PC-3 (cell line): ENCODE measurements at regions not wholly inside any gene's neighbourhood (a gene's known extent, or its start where the extent isn't known, plus 50 kb on each side); places are given as distances from the start of the nearest gene placed in this dataset.
A peak's percentile ranks its signal among the peaks of the same experiment; 100 is the strongest.

Experiments
- ATAC-seq: fragments of 200-7000 bp; cut with Tn5 transposase; 2 replicates; pipeline ENCODE4 v1.9.1; 2020; ENCODE audit warnings: mild to moderate bottlenecking, moderate library complexity
- BruUV-seq: library from RNA; stranded (reverse); fragments of 400-500 nt; replicated peaks from 2 replicates; lab custom pipeline; 2021; lab: Mats Ljungman, UMichigan
- CTCF ChIA-PET: fragments of 300-600 bp; sonication (Branson Sonifier 250); formaldehyde crosslinking; loops from one replicate; lab custom pipeline; 2022; ENCODE audit warnings: antibody characterized with exemption; lab: Charles Lee
- POLR2A ChIA-PET: fragments of 300-600 bp; sonication (Branson Sonifier 250); formaldehyde crosslinking; loops from one replicate; lab custom pipeline; 2022; ENCODE audit warnings: antibody characterized with exemption; ENCODE audit not compliant: unreplicated experiment; lab: Charles Lee
- DNase-seq: peaks from one replicate; pipeline ENCODE4 v3.0.0-alpha.2; 2015
- H2AFZ ChIP-seq: fragments of 300-600 bp; sonication (generic); 2 replicates; pipeline ENCODE4 v1.6.0; 2016; ENCODE audit warnings: antibody characterized with exemption, low read length
- H3F3A ChIP-seq: fragments of 300-600 bp; sonication (generic); one replicate; pipeline ENCODE4 v1.6.0; 2017; ENCODE audit warnings: antibody characterized with exemption, low read length, control low read depth, mild to moderate bottlenecking; ENCODE audit not compliant: unreplicated experiment
- H3K27ac ChIP-seq: fragments of 300-600 bp; sonication (generic); 2 replicates; pipeline ENCODE4 v1.5.1; 2016; ENCODE audit warnings: mild to moderate bottlenecking, low read length
- H3K27me3 ChIP-seq: fragments of 300-600 bp; sonication (generic); 2 replicates; pipeline ENCODE4 v1.6.1; 2016; ENCODE audit warnings: low read length, mixed read lengths
- H3K36me3 ChIP-seq: fragments of 300-600 bp; sonication (generic); 2 replicates; pipeline ENCODE4 v1.6.1; 2016; ENCODE audit warnings: low read depth, mixed run types, low read length, mixed read lengths
- H3K4me1 ChIP-seq: fragments of 300-600 bp; sonication (generic); 2 replicates; pipeline ENCODE4 v1.5.1; 2016; ENCODE audit warnings: low read length; ENCODE audit not compliant: insufficient read depth
- H3K4me2 ChIP-seq: fragments of 300-600 bp; sonication (generic); 2 replicates; pipeline ENCODE4 v1.6.0; 2016; ENCODE audit warnings: low read length
- H3K4me3 ChIP-seq: fragments of 300-600 bp; sonication (generic); 2 replicates; pipeline ENCODE4 v1.5.1; 2016; ENCODE audit warnings: mild to moderate bottlenecking, low read length, mixed read lengths
- H3K79me2 ChIP-seq: fragments of 300-600 bp; sonication (generic); 2 replicates; pipeline ENCODE4 v1.6.1; 2017; ENCODE audit warnings: low read length, mixed read lengths
- H3K9ac ChIP-seq: fragments of 300-600 bp; sonication (generic); 2 replicates; pipeline ENCODE4 v1.6.0; 2016; ENCODE audit warnings: mild to moderate bottlenecking, low read length
- H3K9me2 ChIP-seq: fragments of 300-600 bp; sonication (generic); replicated peaks from 2 replicates; pipeline ENCODE4 v1.6.1; 2016; ENCODE audit warnings: mixed run types, low read length, mixed read lengths
- H3K9me3 ChIP-seq: fragments of 300-600 bp; sonication (generic); 2 replicates; pipeline ENCODE4 v1.6.1; 2016; ENCODE audit warnings: low read length, mixed read lengths
- H4K20me1 ChIP-seq: fragments of 300-600 bp; sonication (generic); 2 replicates; pipeline ENCODE4 v1.6.1; 2016; ENCODE audit warnings: low read length, mixed read lengths
- CTCF ChIP-seq: fragments of 300-600 bp; sonication (generic); conservative IDR thresholded peaks from 2 replicates; pipeline ENCODE4 v1.5.1; 2017; ENCODE audit warnings: antibody characterized with exemption, low read depth, mild to moderate bottlenecking, low read length
- EZH2 ChIP-seq: fragments of 300-600 bp; sonication (generic); IDR thresholded peaks from one replicate; pipeline ENCODE4 v1.6.1; 2017; ENCODE audit warnings: antibody characterized with exemption, mild to moderate bottlenecking, low read length; ENCODE audit not compliant: unreplicated experiment
- EZH2phosphoT487 ChIP-seq: fragments of 300-600 bp; sonication (generic); IDR thresholded peaks from 2 replicates; pipeline ENCODE4 v1.6.1; 2018; ENCODE audit warnings: mild to moderate bottlenecking, antibody characterized with exemption, low read length, borderline replicate concordance
- intact Hi-C: fragments of 100-400 bp; cut with micrococcal nuclease; formaldehyde crosslinking; loops from 2 replicates; pipeline ENCODE4 v1.9.0; 2023

GRCh38 chr6:157764178-157765068, 58.6 kb upstream of the SNX9 start:
- no peaks in the 10 kb centered on the region for H3K36me3 ChIP-seq
- TF ChIP-seq EZH2 (no peak), CTCF (no peak), EZH2phosphoT487 (no peak)
- peak; percentile 73 for ATAC-seq
- ChIA-PET POLR2A (interaction anchor here (0.6 kb wide), 1 partner anchor 44 kb away, joined by 4 read pairs; no protein-coding TSS in a partner anchor), CTCF (interaction anchor here (0.6 kb wide), 1 partner anchor 369 kb away, joined by 3 read pairs; no protein-coding TSS in a partner anchor)
- H3K9ac ChIP-seq, result peak overlapping the region; percentile 65
- H3K4me1 ChIP-seq, result peaks cover 61% of the 10 kb centered on the region
- H3F3A ChIP-seq, result peaks cover 11% of the 10 kb centered on the region
- H3K79me2 ChIP-seq, result no peaks in the 10 kb centered on the region
- no peaks in the 10 kb centered on the region for H3K9me2 ChIP-seq
- H4K20me1 ChIP-seq, result no peaks in the 10 kb centered on the region
- H3K27me3 ChIP-seq, result no peaks in the 10 kb centered on the region
- peak; percentile 95 for DNase-seq
- intact Hi-C loops, result loop anchor here (10.0 kb wide), 1 partner anchor 100 kb away; no protein-coding TSS in a partner anchor
- no peak overlapping the region for H2AFZ ChIP-seq
- peak overlapping the region; percentile 88 for H3K27ac ChIP-seq
- no peaks in the 10 kb centered on the region for H3K9me3 ChIP-seq
- H3K4me2 ChIP-seq, result peak overlapping the region; percentile 76
- peak overlapping the region; percentile 50; the same call in 1 of the 2 replicates for H3K4me3 ChIP-seq
- no TSS peak for BruUV-seq

- no peak overlapping the region for H3K9ac ChIP-seq
- no peaks in the 10 kb centered on the region for H3K9me2 ChIP-seq
- ATAC-seq (no peak), DNase-seq (no peak)
- ChIA-PET CTCF (no interaction called here), POLR2A (no interaction called here)
- TF ChIP-seq EZH2phosphoT487, result no peak
- TF ChIP-seq EZH2, result no peak
- no peak for TF ChIP-seq CTCF
- no peaks in the 10 kb centered on the region for H3K27me3 ChIP-seq
- H4K20me1 ChIP-seq, result no peaks in the 10 kb centered on the region
- no peak overlapping the region for H3K4me3 ChIP-seq
- no peaks in the 10 kb centered on the region for H3K79me2 ChIP-seq
- no TSS peak for BruUV-seq
- H3K36me3 ChIP-seq, result no peaks in the 10 kb centered on the region
- intact Hi-C loops, result loop anchor here (10.0 kb wide), 1 partner anchor 102 kb away; no protein-coding TSS in a partner anchor
- no peak overlapping the region for H3K4me2 ChIP-seq
- H3K9me3 ChIP-seq, result no peaks in the 10 kb centered on the region
- peaks cover 63% of the 10 kb centered on the region for H3K4me1 ChIP-seq
- H3F3A ChIP-seq, result peaks cover 6% of the 10 kb centered on the region
- H3K27ac ChIP-seq, result no peak overlapping the region
- H2AFZ ChIP-seq, result no peak overlapping the region
These were observed 55.9 kb upstream of the SNX9 start for GRCh38 chr6:157766901-157767774.
